Upper lobe of left lung (tissue), 6 donors: ENCODE measurements at regions not wholly inside any gene's neighbourhood (a gene's known extent, or its start where the extent isn't known, plus 50 kb on each side); places are given as distances from the start of the nearest gene placed in this dataset.

Source experiments
- ATAC-seq, 2 donors: fragments of 200-7000 bp; cut with Tn5 transposase; one replicate each; pipeline ENCODE4 v1.9.1; 2022; ENCODE audit warnings: mild to moderate bottlenecking in 2 of 2, moderate library complexity in 2 of 2; ENCODE audit not compliant: low FRiP score in 2 of 2
- DNase-seq, 2 donors: peaks; one replicate each; pipeline ENCODE4 v3.0.0-alpha.2; 2019 to 2020
- H3K27ac ChIP-seq, 4 donors: fragments of 200-600 bp; sonication (generic); one replicate each; pipeline ENCODE4 v1.5.1; 2016 to 2019
- H3K27me3 ChIP-seq, 4 donors: fragments of 200-600 bp; sonication (generic); one replicate each; pipeline ENCODE4 v1.5.1; 2017 to 2019
- H3K36me3 ChIP-seq, 4 donors: fragments of 200-600 bp; sonication (generic); one replicate each; pipeline ENCODE4 v1.5.1; 2016 to 2019
- H3K4me1 ChIP-seq, 4 donors: fragments of 200-600 bp; sonication (generic); one replicate each; pipeline ENCODE4 v1.5.1; 2018 to 2019
- H3K4me3 ChIP-seq, 4 donors: fragments of 200-600 bp; sonication (generic); one replicate each; pipeline ENCODE4 v1.5.1; 2017 to 2019; ENCODE audit warnings: mild to moderate bottlenecking in 2 of 4, moderate library complexity in 1 of 4
- H3K9me3 ChIP-seq, 4 donors: fragments of 200-600 bp; sonication (generic); one replicate each; pipeline ENCODE4 v1.5.1; 2018 to 2019
- EP300 ChIP-seq, 4 donors: sonication (generic); formaldehyde crosslinking; IDR thresholded peaks; one replicate each; pipeline ENCODE4 v1.5.1; 2017; ENCODE audit warnings: antibody characterized with exemption in 4 of 4, control low read depth in 2 of 4
- POLR2A ChIP-seq, 4 donors: fragments of 450-650 bp; IDR thresholded peaks; one replicate each; pipeline ENCODE4 v1.5.1; 2016 to 2017; ENCODE audit warnings: antibody characterized with exemption in 4 of 4, mild to moderate bottlenecking in 2 of 4
- POLR2AphosphoS5 ChIP-seq, 2 donors: sonication (generic); formaldehyde crosslinking; IDR thresholded peaks; one replicate each; pipeline ENCODE4 v1.5.1; 2017; ENCODE audit warnings: antibody characterized with exemption in 2 of 2
- WGBS, 2 donors: methylation state at CpG; one replicate each; pipeline ENCODE4 v1.1.5; 2017 to 2018; 5-methylcytosine and 5-hydroxymethylcytosine counted together
- TF ChIP-seq, protein P1 (sequence below), 6 experiments: fragments of 450-650 bp in 4 of 6; fragments of 200-600 bp in 2 of 6; sonication (generic) in 2 of 6; IDR thresholded peaks; one replicate each; pipeline ENCODE4 v1.5.1; 2016 to 2019; ENCODE audit warnings: antibody characterized with exemption in 6 of 6
- donor health status: DM: no; HTN: no; CAD: no; lungs with moderate emphysema.
- donor health status: DM: no; HTN: yes; CAD: no; lungs with severe emphysema.

DNA sequence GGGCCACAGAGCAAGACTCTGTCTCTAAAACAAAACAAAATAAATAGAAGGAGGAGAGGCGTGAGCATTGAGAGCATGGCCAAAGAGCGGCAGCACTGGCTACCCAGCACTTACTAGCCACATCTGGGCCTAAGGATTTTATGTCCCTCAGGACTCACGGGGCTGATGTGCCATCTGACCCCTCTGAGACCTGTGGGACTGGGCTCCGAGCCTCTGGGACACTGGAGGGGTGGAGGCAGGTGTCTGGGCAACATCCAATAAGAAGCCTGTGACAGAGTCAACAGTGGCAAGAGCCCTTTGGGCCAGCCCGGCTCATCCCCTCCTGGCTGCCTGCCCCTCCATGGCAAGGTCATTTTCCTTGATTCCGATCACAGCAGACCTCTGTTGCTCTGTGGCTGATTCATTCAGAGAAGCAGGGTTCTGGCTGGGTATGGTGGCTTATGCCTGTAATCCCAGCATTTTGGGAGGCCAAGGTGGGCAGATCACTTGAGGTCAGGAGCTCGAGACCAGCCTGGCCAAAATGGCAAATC is 60.7 kb downstream of the RRM2 start:
- H3K9me3 ChIP-seq, result no peaks in the 10 kb centered on the region
- WGBS, 2 donors, result 89 to 90% methylated on average over 6 to 7 of the region's 7 CpGs
- no peak overlapping the region for H3K27ac ChIP-seq
- no peaks in the 10 kb centered on the region for H3K36me3 ChIP-seq
- no peaks in the 10 kb centered on the region for H3K27me3 ChIP-seq
- H3K4me3 ChIP-seq, result no peak overlapping the region
- H3K4me1 ChIP-seq, result no peaks in the 10 kb centered on the region
- TF ChIP-seq POLR2AphosphoS5 (IDR thresholded peaks at IDR 0.05), result no peak
- TF ChIP-seq, protein P1, sequence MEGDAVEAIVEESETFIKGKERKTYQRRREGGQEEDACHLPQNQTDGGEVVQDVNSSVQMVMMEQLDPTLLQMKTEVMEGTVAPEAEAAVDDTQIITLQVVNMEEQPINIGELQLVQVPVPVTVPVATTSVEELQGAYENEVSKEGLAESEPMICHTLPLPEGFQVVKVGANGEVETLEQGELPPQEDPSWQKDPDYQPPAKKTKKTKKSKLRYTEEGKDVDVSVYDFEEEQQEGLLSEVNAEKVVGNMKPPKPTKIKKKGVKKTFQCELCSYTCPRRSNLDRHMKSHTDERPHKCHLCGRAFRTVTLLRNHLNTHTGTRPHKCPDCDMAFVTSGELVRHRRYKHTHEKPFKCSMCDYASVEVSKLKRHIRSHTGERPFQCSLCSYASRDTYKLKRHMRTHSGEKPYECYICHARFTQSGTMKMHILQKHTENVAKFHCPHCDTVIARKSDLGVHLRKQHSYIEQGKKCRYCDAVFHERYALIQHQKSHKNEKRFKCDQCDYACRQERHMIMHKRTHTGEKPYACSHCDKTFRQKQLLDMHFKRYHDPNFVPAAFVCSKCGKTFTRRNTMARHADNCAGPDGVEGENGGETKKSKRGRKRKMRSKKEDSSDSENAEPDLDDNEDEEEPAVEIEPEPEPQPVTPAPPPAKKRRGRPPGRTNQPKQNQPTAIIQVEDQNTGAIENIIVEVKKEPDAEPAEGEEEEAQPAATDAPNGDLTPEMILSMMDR (IDR thresholded peaks at IDR 0.05), result no peak
- no peak for TF ChIP-seq POLR2A (IDR thresholded peaks at IDR 0.05)
- no peak for TF ChIP-seq EP300 (IDR thresholded peaks at IDR 0.05)
- no peak for ATAC-seq
- DNase-seq, result no peak

DNA sequence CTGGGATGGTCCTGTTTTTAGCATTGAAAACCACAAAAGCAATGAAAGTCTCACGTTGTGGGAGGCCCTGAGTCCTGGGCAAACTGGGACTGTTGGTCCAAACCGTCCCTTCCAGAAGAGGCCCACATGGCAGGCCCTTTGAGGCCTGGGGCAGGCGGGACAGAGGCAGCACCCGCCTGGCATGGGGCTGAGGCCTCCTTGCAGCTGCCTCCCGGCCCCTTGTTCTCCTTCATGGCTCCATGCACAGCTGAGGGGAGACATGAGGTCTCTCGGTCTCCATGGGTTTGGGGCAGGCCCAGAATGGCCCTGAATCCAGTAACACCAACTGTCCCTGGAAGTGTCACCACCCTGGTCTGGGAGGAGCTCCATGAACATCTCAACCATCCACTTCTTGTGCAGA is 61.9 kb downstream of the RRM2 start:
- no peak overlapping the region for H3K4me3 ChIP-seq
- H3K36me3 ChIP-seq, result no peaks in the 10 kb centered on the region
- no peaks in the 10 kb centered on the region for H3K27me3 ChIP-seq
- no peaks in the 10 kb centered on the region for H3K9me3 ChIP-seq
- DNase-seq (no peak), ATAC-seq (no peak)
- WGBS, 2 donors, result 20 to 87% methylated on average over 2 to 6 of the region's 6 CpGs
- H3K4me1 ChIP-seq, result no peaks in the 10 kb centered on the region
- TF ChIP-seq EP300 (IDR thresholded peaks at IDR 0.05), result no peak
- no peak for TF ChIP-seq POLR2AphosphoS5 (IDR thresholded peaks at IDR 0.05)
- TF ChIP-seq POLR2A (IDR thresholded peaks at IDR 0.05), result no peak
- TF ChIP-seq, protein P1 (IDR thresholded peaks at IDR 0.05), result no peak
- no peak overlapping the region for H3K27ac ChIP-seq

DNA sequence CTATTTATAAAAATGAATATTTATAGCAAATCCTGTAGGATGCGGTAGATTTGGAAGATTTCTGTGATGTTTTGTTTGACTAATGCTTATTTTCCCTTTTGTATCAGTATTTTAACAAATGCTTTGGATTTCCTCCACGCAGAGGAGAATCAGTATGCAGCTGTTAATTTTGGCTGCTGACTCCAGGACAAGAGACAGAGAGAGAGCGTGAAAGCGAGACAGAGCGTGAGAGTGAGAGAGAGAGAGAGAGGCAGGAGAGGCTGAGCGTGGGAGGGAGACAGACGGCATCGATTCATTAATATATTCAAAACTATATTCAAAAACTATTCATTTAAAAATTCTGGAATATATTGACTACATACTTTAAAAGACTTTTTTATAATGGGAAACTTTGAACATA is 62.5 kb downstream of the RRM2 start:
- Histone ChIP-seq H3K36me3 (no peaks in the 10 kb centered on the region), H3K4me3 (no peak overlapping the region), H3K27me3 (no peaks in the 10 kb centered on the region), H3K9me3 (no peaks in the 10 kb centered on the region), H3K27ac (no peak overlapping the region), H3K4me1 (no peaks in the 10 kb centered on the region)
- 76 to 83% methylated on average over 8 of the region's 8 CpGs for WGBS, 2 donors
- ATAC-seq (no peak), DNase-seq (no peak)
- TF ChIP-seq, protein P1 (IDR thresholded peaks at IDR 0.05), result no peak
- TF ChIP-seq POLR2A (IDR thresholded peaks at IDR 0.05) (no peak), POLR2AphosphoS5 (IDR thresholded peaks at IDR 0.05) (no peak), EP300 (IDR thresholded peaks at IDR 0.05) (no peak)

DNA sequence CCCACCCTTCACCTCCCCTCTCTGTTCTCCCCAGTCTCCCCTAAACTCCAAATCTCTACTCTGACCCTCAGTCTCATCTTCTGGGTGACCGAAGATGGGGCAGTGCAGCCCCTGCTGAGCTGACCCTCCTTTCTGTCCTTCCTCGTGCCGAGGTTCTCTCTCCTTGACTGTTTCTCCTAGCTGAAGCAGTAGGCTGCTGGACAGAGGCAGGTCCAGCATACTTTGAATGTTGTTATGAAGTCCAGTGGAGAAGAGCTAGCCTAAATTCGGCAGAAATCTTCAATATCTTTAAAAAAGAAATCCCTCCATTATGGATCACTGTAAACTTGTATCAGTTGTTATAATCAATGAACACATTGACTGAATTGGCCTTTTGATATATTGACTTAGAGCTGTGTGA is 63.2 kb downstream of the RRM2 start:
- no peak for TF ChIP-seq EP300 (IDR thresholded peaks at IDR 0.05)
- TF ChIP-seq POLR2AphosphoS5 (IDR thresholded peaks at IDR 0.05), result no peak
- no peak for TF ChIP-seq POLR2A (IDR thresholded peaks at IDR 0.05)
- TF ChIP-seq, protein P1 (IDR thresholded peaks at IDR 0.05), result no peak
- DNase-seq, result no peak
- ATAC-seq, result no peak
- Histone ChIP-seq H3K27ac (no peak overlapping the region), H3K4me3 (no peak overlapping the region), H3K9me3 (no peaks in the 10 kb centered on the region), H3K36me3 (no peaks in the 10 kb centered on the region), H3K27me3 (no peaks in the 10 kb centered on the region), H3K4me1 (no peaks in the 10 kb centered on the region)
- WGBS, 2 donors, result 76 to 80% methylated on average over 4 of the region's 4 CpGs

DNA sequence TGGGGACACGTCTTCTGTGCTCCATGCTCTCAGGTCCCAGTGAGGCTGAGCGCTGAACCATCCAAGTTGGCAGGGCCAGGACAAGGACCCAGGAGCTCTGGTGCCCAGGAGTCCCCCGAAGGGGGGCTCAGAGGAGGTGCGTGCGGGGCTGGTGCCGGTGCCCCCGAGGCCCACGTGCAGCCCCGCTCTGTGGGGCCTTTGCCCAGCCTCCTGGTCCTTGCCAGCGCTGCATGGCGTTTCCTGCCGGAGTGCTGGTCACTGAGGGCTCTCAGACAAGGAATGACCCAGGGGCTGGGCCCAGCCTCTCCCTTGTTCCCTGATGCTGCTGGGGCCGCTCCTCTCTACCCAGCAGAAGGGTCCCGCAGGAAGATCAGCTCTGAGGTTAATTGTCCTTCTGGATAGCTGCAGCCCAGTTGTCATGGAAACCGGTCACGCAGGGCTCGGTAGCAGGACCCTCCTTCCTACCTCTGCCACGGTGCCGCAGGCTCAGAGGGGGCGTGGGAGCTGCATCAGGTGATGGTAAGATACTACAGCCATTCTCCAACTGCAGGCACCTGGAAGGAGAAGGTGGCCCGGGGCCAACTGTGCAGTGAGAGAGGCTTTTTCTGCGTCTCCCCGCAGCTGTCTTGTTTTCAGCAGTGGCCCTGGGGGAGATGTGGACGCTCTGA is 64.5 kb downstream of the RRM2 start:
- H3K36me3 ChIP-seq, result no peaks in the 10 kb centered on the region
- peak in 1 of 2 donors; percentile 60 for DNase-seq
- H3K4me3 ChIP-seq, result no peak overlapping the region
- WGBS, 2 donors, result 94 to 97% methylated on average over 9 to 17 of the region's 24 CpGs
- ATAC-seq, result no peak
- H3K9me3 ChIP-seq, result no peaks in the 10 kb centered on the region
- H3K27me3 ChIP-seq, result no peaks in the 10 kb centered on the region
- no peaks in the 10 kb centered on the region for H3K4me1 ChIP-seq
- TF ChIP-seq, protein P1 (IDR thresholded peaks at IDR 0.05), result no peak
- no peak for TF ChIP-seq POLR2AphosphoS5 (IDR thresholded peaks at IDR 0.05)
- no peak for TF ChIP-seq EP300 (IDR thresholded peaks at IDR 0.05)
- TF ChIP-seq POLR2A (IDR thresholded peaks at IDR 0.05), result no peak
- no peak overlapping the region for H3K27ac ChIP-seq
